Body of pancreas (tissue), 4 donors: ENCODE measurements at regions not wholly inside any gene's neighbourhood (a gene's known extent, or its start where the extent isn't known, plus 50 kb on each side); places are given as distances from the start of the nearest gene placed in this dataset.

Experiments used
- CTCF ChIP-seq, 7 experiments: fragments of 450-650 bp in 4 of 7; fragments of 200-600 bp in 3 of 7; sonication (generic) in 3 of 7; IDR thresholded peaks; one replicate each; pipeline ENCODE4 v1.5.1; 2016 to 2019; ENCODE audit warnings: antibody characterized with exemption in 7 of 7
- POLR2A ChIP-seq, 3 donors: fragments of 450-650 bp; IDR thresholded peaks; one replicate each; pipeline ENCODE4 v1.6.1; 2016; ENCODE audit warnings: antibody characterized with exemption in 3 of 3, mild to moderate bottlenecking in 2 of 3

DNA sequence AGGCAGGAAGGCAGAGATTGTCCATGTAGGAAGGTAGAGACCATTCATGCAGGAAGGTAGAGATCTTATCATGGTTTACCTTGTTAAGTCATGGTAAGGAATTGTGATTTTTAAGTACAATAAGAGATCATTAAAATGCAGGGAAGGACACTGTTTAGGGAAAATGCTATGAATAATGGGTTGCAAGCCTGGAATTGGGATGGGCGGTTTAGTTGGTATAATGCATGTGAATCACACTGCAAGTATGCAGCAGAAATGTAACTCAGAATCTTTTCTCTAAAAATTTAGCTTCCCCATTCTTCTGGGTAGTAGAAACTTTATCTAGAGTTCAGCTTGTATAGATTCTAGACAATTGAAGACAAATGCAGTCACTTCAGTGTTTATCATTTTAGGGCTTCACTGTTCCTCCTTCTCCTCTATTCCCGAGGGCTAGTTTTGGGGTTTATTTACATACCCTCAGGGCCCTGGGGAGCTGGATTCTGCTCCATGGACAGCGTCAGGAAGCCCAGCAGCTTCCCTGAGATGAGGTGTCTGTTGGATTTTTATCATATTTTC, 212.0 kb downstream of the SREK1 start:
- TF ChIP-seq CTCF (IDR thresholded peaks at IDR 0.05) (no peak), POLR2A (IDR thresholded peaks at IDR 0.05) (no peak)
